HepG2 (cell line): ENCODE measurements at regions not wholly inside any gene's neighbourhood (a gene's known extent, or its start where the extent isn't known, plus 50 kb on each side); places are given as distances from the start of the nearest gene placed in this dataset.

Experiments used
- BRD4 ChIP-seq: sonication (generic); formaldehyde crosslinking; IDR thresholded peaks from 2 replicates; pipeline ENCODE4 v1.4.0; 2020; ENCODE audit warnings: missing genetic modification reagents
- IKZF1 ChIP-seq: fragments of 450-650 bp; IDR thresholded peaks from 2 replicates; pipeline ENCODE4 v1.7.1; 2016
- NR2C2 ChIP-seq: sonication (generic); formaldehyde crosslinking; IDR thresholded peaks from 2 replicates; pipeline ENCODE4 v1.4.0; 2020; ENCODE audit warnings: missing genetic modification reagents, mild to moderate bottlenecking, moderate library complexity, borderline replicate concordance
- SAFB2 ChIP-seq: sonication (generic); formaldehyde crosslinking; IDR thresholded peaks from 2 replicates; pipeline ENCODE4 v1.5.1; 2020; ENCODE audit warnings: missing genetic modification reagents, low read depth, mild to moderate bottlenecking, borderline replicate concordance
- STAG1 ChIP-seq: sonication (generic); formaldehyde crosslinking; IDR thresholded peaks from 2 replicates; pipeline ENCODE4 v1.4.0; 2020; ENCODE audit warnings: missing genetic modification reagents
- ZFP37 ChIP-seq: sonication (generic); formaldehyde crosslinking; IDR thresholded peaks from 2 replicates; pipeline ENCODE4 v1.4.0; 2020; ENCODE audit warnings: missing genetic modification reagents, borderline replicate concordance
- ZFP41 ChIP-seq: sonication (generic); formaldehyde crosslinking; IDR thresholded peaks from 2 replicates; pipeline ENCODE4 v1.4.0; 2020; ENCODE audit warnings: mild to moderate bottlenecking, missing genetic modification reagents, borderline replicate concordance
- ZKSCAN5 ChIP-seq: sonication (generic); formaldehyde crosslinking; IDR thresholded peaks from 2 replicates; pipeline ENCODE4 v1.5.1; 2020; ENCODE audit warnings: mild to moderate bottlenecking, missing genetic modification reagents
- ZNF282 ChIP-seq: fragments of 450-650 bp; IDR thresholded peaks from 2 replicates; pipeline ENCODE4 v1.6.1; 2018; ENCODE audit not compliant: partially characterized antibody
- ZNF615 ChIP-seq: sonication (generic); formaldehyde crosslinking; IDR thresholded peaks from 2 replicates; pipeline ENCODE4 v1.5.0; 2020; ENCODE audit warnings: mild to moderate bottlenecking, missing genetic modification reagents, borderline replicate concordance
- TF ChIP-seq, protein P1 (sequence below), 2 experiments: fragments of 450-650 bp in 1 of 2; sonication (generic) in 1 of 2; formaldehyde crosslinking in 1 of 2; IDR thresholded peaks; 2 replicates each; pipeline versions ENCODE4 v1.6.1 to v1.8.0; 2016 to 2022; ENCODE audit warnings: antibody characterized with exemption in 1 of 2, mild to moderate bottlenecking in 1 of 2, missing genetic modification reagents in 1 of 2
- TF ChIP-seq, protein P2 (sequence below): sonication (generic); formaldehyde crosslinking; IDR thresholded peaks from 2 replicates; pipeline ENCODE4 v1.9.0; 2021; ENCODE audit warnings: mild to moderate bottlenecking, missing genetic modification reagents
- TF ChIP-seq, protein P3 (sequence below): sonication (generic); formaldehyde crosslinking; conservative IDR thresholded peaks from 2 replicates; pipeline ENCODE4 v1.4.0; 2020; ENCODE audit warnings: missing genetic modification reagents

DNA sequence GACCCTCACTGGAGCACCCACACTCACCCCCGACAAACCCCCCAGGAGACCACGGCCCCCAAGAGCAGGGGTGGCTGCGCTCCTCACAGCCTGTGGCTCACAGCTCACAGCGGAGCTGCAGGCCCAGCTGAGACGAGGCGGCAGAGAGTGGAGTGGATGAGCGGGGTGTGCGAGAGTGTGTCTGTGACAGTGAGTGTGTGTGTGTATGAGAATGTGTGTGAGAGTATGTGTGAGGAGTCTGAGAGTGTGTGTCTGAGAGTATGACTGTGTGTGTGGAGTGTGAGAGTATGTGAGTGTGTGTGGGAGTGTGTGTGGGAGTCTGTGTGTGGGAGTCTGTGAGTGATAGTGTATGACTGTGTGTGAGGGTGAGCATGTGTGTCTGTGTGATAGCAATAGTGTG lies 55.3 kb upstream of the ID2 start (continued):
- TF ChIP-seq, protein P1, sequence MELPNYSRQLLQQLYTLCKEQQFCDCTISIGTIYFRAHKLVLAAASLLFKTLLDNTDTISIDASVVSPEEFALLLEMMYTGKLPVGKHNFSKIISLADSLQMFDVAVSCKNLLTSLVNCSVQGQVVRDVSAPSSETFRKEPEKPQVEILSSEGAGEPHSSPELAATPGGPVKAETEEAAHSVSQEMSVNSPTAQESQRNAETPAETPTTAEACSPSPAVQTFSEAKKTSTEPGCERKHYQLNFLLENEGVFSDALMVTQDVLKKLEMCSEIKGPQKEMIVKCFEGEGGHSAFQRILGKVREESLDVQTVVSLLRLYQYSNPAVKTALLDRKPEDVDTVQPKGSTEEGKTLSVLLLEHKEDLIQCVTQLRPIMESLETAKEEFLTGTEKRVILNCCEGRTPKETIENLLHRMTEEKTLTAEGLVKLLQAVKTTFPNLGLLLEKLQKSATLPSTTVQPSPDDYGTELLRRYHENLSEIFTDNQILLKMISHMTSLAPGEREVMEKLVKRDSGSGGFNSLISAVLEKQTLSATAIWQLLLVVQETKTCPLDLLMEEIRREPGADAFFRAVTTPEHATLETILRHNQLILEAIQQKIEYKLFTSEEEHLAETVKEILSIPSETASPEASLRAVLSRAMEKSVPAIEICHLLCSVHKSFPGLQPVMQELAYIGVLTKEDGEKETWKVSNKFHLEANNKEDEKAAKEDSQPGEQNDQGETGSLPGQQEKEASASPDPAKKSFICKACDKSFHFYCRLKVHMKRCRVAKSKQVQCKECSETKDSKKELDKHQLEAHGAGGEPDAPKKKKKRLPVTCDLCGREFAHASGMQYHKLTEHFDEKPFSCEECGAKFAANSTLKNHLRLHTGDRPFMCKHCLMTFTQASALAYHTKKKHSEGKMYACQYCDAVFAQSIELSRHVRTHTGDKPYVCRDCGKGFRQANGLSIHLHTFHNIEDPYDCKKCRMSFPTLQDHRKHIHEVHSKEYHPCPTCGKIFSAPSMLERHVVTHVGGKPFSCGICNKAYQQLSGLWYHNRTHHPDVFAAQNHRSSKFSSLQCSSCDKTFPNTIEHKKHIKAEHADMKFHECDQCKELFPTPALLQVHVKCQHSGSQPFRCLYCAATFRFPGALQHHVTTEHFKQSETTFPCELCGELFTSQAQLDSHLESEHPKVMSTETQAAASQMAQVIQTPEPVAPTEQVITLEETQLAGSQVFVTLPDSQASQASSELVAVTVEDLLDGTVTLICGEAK (IDR thresholded peaks at IDR 0.05): peak; percentile 42; the same call in 1 of the 2 replicates
- TF ChIP-seq, protein P1 (CRISPR knock-in tag; IDR thresholded peaks at IDR 0.05): no peak
- TF ChIP-seq, protein P2, sequence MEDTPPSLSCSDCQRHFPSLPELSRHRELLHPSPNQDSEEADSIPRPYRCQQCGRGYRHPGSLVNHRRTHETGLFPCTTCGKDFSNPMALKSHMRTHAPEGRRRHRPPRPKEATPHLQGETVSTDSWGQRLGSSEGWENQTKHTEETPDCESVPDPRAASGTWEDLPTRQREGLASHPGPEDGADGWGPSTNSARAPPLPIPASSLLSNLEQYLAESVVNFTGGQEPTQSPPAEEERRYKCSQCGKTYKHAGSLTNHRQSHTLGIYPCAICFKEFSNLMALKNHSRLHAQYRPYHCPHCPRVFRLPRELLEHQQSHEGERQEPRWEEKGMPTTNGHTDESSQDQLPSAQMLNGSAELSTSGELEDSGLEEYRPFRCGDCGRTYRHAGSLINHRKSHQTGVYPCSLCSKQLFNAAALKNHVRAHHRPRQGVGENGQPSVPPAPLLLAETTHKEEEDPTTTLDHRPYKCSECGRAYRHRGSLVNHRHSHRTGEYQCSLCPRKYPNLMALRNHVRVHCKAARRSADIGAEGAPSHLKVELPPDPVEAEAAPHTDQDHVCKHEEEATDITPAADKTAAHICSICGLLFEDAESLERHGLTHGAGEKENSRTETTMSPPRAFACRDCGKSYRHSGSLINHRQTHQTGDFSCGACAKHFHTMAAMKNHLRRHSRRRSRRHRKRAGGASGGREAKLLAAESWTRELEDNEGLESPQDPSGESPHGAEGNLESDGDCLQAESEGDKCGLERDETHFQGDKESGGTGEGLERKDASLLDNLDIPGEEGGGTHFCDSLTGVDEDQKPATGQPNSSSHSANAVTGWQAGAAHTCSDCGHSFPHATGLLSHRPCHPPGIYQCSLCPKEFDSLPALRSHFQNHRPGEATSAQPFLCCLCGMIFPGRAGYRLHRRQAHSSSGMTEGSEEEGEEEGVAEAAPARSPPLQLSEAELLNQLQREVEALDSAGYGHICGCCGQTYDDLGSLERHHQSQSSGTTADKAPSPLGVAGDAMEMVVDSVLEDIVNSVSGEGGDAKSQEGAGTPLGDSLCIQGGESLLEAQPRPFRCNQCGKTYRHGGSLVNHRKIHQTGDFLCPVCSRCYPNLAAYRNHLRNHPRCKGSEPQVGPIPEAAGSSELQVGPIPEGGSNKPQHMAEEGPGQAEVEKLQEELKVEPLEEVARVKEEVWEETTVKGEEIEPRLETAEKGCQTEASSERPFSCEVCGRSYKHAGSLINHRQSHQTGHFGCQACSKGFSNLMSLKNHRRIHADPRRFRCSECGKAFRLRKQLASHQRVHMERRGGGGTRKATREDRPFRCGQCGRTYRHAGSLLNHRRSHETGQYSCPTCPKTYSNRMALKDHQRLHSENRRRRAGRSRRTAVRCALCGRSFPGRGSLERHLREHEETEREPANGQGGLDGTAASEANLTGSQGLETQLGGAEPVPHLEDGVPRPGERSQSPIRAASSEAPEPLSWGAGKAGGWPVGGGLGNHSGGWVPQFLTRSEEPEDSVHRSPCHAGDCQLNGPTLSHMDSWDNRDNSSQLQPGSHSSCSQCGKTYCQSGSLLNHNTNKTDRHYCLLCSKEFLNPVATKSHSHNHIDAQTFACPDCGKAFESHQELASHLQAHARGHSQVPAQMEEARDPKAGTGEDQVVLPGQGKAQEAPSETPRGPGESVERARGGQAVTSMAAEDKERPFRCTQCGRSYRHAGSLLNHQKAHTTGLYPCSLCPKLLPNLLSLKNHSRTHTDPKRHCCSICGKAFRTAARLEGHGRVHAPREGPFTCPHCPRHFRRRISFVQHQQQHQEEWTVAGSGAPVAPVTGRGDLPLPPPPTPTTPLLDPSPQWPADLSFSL (CRISPR knock-in tag): peak; percentile 98
- TF ChIP-seq NR2C2 (CRISPR knock-in tag): no peak
- peak; percentile 37 for TF ChIP-seq ZNF282
- peak; percentile 93 for TF ChIP-seq BRD4 (CRISPR knock-in tag)
- no peak for TF ChIP-seq STAG1 (CRISPR knock-in tag)
- peak; percentile 68; the same call in 1 of the 2 replicates for TF ChIP-seq SAFB2 (CRISPR knock-in tag)
- no peak for TF ChIP-seq ZKSCAN5 (CRISPR knock-in tag)
- no peak for TF ChIP-seq ZNF615 (CRISPR knock-in tag)
- no peak for TF ChIP-seq ZFP37 (CRISPR knock-in tag)
- 0 out of 2 replicates have a peak, but pooled peaks have one; percentile 72 for TF ChIP-seq IKZF1
- TF ChIP-seq, protein P3, sequence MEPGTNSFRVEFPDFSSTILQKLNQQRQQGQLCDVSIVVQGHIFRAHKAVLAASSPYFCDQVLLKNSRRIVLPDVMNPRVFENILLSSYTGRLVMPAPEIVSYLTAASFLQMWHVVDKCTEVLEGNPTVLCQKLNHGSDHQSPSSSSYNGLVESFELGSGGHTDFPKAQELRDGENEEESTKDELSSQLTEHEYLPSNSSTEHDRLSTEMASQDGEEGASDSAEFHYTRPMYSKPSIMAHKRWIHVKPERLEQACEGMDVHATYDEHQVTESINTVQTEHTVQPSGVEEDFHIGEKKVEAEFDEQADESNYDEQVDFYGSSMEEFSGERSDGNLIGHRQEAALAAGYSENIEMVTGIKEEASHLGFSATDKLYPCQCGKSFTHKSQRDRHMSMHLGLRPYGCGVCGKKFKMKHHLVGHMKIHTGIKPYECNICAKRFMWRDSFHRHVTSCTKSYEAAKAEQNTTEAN (CRISPR knock-in tag): peak; percentile 53; the same call in 1 of the 2 replicates
- TF ChIP-seq ZFP41: 0 out of 2 replicates have a peak, but pooled peaks have one; percentile 24
